A172 (cell line): ENCODE measurements at regions not wholly inside any gene's neighbourhood (a gene's known extent, or its start where the extent isn't known, plus 50 kb on each side); places are given as distances from the start of the nearest gene placed in this dataset.
"Not testable (repeated sequence)": the region's sequence is repeated elsewhere in the genome, so short reads cannot be mapped to it uniquely, and the experiment has no call there.

Experiments
- DNase-seq: peaks from one replicate; pipeline ENCODE4 v3.0.0-alpha.2; 2015; ENCODE audit warnings: low spot score

DNA sequence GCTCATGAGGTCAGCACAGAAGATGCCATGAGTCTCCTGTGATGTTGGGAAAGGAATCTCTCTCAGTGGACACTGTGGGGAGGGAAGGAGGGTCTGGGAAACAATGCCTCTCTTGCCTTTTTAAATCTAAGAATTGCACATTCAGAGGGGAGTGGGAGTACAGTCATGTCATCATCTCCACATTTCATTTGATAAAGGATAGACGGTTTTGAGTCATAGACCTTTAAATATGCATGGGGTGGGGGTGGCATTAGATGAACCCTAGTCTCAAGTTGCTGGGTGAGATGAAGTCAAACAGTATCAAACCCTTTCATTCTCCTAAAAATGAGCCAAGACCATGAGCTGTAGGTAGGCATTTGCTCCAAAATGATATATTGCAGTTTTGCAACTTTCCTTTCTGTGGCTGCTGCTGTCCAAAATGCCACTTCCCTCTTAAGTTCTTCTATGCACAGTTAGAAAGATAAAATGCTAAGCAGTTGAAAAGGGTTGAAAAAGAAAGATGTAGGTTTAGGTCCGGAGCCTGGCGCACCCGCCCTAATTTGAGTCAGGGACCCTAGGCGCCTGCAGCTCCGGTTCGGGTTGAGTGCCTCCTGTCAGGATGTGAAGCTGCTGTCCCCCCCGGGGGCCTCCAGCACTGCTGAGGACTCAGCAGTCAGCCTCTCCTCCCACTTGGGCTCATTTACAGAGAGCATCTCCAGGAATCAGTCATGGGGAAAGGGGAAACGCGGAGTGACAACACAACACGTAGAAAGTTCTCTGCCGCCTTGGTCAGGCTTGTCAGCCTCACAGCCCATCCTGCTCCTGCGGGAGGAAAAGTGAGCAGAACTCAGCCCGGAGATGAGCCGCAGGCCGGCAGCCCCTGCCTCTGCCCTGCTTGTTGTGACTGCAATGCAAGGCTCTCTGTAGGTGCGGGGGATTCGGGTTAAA, 479.3 kb upstream of the RUNX1 start:
- DNase-seq, result no peak

DNA sequence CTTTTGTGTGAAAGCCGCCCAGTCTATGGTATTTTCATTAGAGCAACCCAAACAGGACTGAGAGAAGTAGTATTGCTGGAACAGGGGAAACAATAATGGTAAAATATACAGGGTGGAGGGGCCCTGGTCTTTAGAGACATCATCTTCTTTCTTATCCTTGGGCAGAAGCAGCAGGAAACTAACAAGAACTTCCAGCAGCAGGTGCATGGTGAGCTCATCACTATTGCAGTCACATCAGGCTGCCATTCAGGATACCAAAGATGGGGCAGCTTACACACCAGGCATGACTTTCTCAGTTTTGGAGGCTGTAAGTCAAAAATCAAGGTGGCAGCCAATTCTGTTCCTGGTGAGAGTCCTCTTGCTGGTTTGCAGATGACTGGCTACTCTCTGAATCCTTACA, 478.3 kb upstream of the RUNX1 start:
- DNase-seq, result no peak

GRCh38 chr21:35525443-35525842, 476.3 kb upstream of the RUNX1 start:
- DNase-seq, result peak; percentile 67

DNA sequence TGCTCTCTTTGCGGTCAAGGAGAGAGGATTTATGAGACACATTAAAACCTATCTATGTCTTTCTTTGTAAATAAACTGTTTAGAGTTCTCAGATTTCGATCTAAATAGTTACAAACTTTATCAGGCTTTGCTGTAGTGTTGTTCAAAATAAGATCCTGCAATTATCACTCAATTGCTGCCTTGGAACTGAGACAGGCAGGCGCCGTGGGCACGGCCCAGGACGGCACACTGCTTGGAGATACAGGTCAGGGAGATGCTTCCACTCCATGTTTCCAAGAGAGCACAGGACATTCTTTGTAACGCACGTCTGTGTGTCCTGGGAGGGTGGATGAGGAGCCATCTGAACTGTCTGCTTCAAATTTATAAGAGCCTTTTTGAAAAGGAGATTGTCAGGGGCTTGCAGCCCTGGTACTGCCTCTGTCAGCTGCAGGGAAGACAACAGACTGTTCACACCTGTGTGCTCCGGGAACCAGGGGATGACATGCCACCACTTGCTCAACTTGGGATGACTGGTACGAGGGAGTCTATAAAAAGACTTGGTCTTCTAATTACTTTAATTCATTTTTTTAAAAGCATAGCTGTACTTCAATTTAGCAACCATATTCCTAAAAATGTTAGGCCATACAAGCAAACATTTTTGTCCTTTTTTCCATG, 472.9 kb upstream of the RUNX1 start:
- no peak for DNase-seq

DNA sequence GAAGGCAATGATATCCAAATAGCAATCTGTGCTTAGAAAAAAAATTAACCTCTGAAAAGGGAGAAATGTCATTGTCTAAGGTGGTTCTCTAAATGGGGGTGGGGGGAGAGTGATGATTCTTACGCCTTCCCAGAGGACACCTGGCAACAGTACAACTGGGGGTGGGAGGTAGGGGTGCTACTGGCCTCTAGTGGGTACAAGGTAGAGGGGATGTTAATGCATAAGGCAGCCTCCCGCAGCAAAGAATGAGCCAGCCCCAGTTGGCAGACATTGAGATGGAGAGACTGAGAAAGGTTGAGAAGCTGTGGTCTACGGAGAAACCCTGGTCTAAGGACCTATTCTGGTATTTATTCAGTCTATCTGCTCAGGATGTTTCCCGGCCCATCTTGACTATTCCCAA, 472.2 kb upstream of the RUNX1 start:
- DNase-seq, result no peak

GRCh38 chr21:35520856-35521255, 471.8 kb upstream of the RUNX1 start:
- no peak for DNase-seq

- DNase-seq, result no peak
Observed at GRCh38 chr21:35520302-35520701, 471.2 kb upstream of the RUNX1 start.

- no peak for DNase-seq
Observed at GRCh38 chr21:35517865-35518264, 468.8 kb upstream of the RUNX1 start.

DNA sequence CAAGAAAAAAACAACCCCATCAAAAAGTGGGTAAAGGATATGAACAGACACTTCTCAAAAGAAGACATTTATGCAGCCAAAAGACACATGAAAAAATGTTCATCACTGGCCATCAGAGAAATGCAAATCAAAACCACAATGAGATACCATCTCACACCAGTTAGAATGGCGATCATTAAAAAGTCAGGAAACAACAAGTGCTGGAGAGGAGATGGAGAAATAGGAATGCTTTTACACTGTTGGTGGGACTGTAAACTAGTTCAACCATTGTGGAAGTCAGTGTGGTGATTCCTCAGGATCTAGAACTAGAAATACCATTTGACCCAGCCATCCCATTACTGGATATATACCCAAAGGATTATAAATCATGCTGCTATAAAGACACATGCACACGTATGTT, 467.2 kb upstream of the RUNX1 start:
- not testable (repeated sequence) for DNase-seq

- peak; percentile 41 for DNase-seq
Observed at GRCh38 chr21:35512346-35512745, 463.2 kb upstream of the RUNX1 start.

- DNase-seq, result peak; percentile 71
Observed at GRCh38 chr21:35511696-35512162, 462.6 kb upstream of the RUNX1 start.

DNA sequence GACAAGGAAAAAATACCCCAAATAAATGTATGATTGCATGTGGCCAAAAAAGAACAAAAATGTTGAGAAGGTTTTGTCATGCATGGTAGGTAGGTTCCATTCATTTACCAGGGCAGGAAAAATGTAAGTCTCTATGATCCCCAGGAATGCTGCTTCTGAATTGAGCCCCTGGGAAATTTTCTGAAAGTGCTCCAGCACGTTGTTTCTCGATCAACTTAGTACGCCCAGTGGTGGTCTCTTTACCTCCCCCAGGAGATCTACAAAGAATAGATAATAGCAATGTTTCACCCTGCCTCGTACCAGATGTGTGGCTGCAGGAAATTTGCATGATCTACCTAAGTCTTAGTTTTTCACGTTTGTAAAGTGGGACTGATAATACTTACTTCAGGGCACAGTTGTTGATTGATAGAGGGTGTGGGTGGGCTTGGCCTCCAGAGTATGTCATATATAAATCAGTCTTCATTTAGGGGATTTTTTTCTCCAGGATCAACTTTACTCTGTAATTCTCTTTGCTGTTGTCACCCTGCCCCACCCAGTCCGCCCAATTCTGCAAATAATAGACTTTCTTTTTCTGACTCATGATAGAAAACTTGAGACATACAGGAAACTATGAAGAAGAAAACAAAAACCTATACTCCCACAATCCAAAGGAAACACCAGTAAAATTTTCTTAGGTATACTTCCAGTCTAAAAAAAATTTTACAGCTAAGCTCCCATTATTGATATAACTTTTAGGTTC, 462.0 kb upstream of the RUNX1 start:
- peak; percentile 79 for DNase-seq

DNA sequence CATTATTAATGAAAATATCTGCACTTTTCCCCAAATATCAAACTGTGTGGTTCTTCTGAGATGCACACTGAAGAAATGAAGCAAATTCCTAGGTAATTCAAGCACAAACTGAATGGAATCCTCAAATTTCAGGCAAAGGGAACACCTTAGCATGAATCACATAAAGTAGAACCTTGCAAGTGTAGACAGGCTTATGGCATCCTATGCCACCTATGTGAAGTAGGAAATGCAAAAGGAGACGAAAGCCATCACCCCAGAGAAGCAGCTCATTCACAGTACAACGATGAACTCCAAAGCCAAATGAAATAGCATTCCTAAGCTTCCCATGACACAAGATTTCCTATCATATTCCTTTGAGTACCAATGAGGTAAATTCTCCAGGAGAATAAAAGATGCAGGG, 461.2 kb upstream of the RUNX1 start:
- DNase-seq, result no peak

DNA sequence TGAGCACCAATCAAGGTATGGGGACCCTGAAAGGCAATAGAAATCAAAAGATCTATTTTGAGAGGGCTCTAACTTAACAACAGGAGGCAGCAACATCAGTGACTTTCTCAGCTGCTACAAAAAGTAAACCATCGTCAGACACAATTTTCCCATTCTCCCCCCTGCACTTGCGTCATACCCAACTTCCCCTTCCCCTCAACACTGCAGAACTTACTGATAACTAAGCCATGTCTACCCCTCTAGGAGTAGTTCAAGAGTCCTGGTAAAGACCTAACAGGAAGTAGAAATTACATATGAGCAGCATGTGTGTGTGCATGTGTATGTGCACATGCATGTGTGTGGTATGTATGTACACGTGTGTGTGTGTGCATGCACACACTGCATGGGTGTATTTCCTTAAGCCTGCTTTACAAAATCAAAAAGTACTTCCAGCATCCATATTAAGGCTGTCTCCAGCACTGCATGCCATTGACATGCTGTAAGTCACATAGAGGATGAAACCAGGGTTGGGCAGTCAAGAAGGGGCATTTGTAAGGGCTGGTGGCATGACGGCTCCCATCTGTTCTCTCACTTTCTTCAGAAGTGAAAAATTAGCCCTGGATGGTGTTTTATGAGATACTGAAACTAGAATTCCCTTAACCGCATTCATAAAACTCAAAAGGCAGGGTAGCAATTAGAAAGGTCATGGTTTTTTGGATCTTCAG, 460.1 kb upstream of the RUNX1 start:
- DNase-seq, result no peak

GRCh38 chr21:35508139-35508888, 459.2 kb upstream of the RUNX1 start:
- DNase-seq, result peak; percentile 82

GRCh38 chr21:35507181-35507759, 458.2 kb upstream of the RUNX1 start:
- no peak for DNase-seq

GRCh38 chr21:35506771-35507170, 457.7 kb upstream of the RUNX1 start:
- DNase-seq, result no peak

- DNase-seq, result no peak
Observed at GRCh38 chr21:35506352-35506751, 457.2 kb upstream of the RUNX1 start.

DNA sequence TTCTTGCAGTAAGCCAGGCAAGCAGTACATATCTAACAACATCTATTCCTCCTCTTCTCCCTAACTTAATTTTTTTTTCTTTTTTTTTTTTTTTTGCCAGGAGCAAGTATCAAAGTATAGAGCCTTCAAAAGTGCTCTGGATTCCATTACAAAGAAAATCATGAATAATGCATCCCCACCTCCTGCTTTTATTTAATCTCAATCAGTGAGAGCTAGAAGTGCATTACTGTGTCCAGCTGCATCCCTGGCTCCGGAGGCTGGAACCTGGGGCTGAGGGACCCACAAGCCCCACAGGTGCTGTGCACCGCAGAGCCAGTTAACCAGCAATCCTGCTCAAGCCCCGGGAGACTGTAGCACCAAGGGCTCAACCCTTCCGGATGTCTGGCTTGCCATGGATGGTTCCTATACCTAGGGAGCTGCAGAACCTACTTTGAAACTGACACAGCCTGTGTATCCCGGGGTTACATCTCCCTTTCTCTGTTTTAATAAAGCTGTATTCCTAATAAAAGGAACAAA, 455.9 kb upstream of the RUNX1 start:
- DNase-seq, result no peak

GRCh38 chr21:35504277-35504676, 455.2 kb upstream of the RUNX1 start:
- no peak for DNase-seq
